Brain microvascular endothelial cell (primary cell): ENCODE measurements at regions not wholly inside any gene's neighbourhood (a gene's known extent, or its start where the extent isn't known, plus 50 kb on each side); places are given as distances from the start of the nearest gene placed in this dataset.
"Not testable (repeated sequence)": the region's sequence is repeated elsewhere in the genome, so short reads cannot be mapped to it uniquely, and the experiment has no call there.

Source experiments
- DNase-seq: peaks from one replicate; pipeline ENCODE4 v3.0.0-alpha.2; 2020
- H3K27ac ChIP-seq: fragments of 250-450 bp; sonication (Bioruptor Pico); 2 replicates; pipeline ENCODE4 v1.5.1; 2020; ENCODE audit warnings: mild to moderate bottlenecking, moderate library complexity
- H3K27me3 ChIP-seq: fragments of 250-450 bp; sonication (Bioruptor Pico); replicated peaks from 2 replicates; pipeline ENCODE4 v1.5.1; 2020; ENCODE audit warnings: mild to moderate bottlenecking
- H3K36me3 ChIP-seq: fragments of 250-450 bp; sonication (Bioruptor Pico); replicated peaks from 2 replicates; pipeline ENCODE4 v1.5.1; 2020; ENCODE audit warnings: mild to moderate bottlenecking
- H3K4me3 ChIP-seq: 2 replicates; pipeline ENCODE4 v1.5.1; 2011; ENCODE audit warnings: low read depth, mild to moderate bottlenecking, control low read depth, low read length, moderate library complexity
- CTCF ChIP-seq: IDR thresholded peaks from 2 replicates; pipeline ENCODE4 v1.5.1; 2011; ENCODE audit warnings: low read depth, mild to moderate bottlenecking, moderate library complexity, low read length, control low read depth, inconsistent platforms; ENCODE audit errors: missing control alignments
- in situ Hi-C: cut with HindIII; loops from 2 replicates; pipeline ENCODE4 v1.10.0; 2017; ENCODE audit warnings: low sequenced_read_pairs, low pct_ligation_motif_present

- no peak for TF ChIP-seq CTCF
- Histone ChIP-seq H3K27ac (no peak overlapping the region), H3K4me3 (no peak overlapping the region), H3K36me3 (no peaks in the 10 kb centered on the region), H3K27me3 (no peaks in the 10 kb centered on the region)
- in situ Hi-C loops: no loop called here
- DNase-seq: no peak
Observed at GRCh38 chr7:53358269-53358668, 322.8 kb downstream of the POM121L12 start.

GRCh38 chr7:53383131-53383530, 347.7 kb downstream of the POM121L12 start:
- H3K27me3 ChIP-seq: no peaks in the 10 kb centered on the region
- H3K36me3 ChIP-seq: no peaks in the 10 kb centered on the region
- H3K27ac ChIP-seq: no peak overlapping the region
- no peak overlapping the region for H3K4me3 ChIP-seq
- in situ Hi-C loops: no loop called here
- TF ChIP-seq CTCF: no peak
- no peak for DNase-seq

GRCh38 chr7:53385239-53385638, 349.8 kb downstream of the POM121L12 start:
- H3K27me3 ChIP-seq, in situ Hi-C loops: not testable (repeated sequence)

GRCh38 chr7:53387515-53387914, 352.1 kb downstream of the POM121L12 start:
- no peak for TF ChIP-seq CTCF
- H3K27ac ChIP-seq: no peak overlapping the region
- in situ Hi-C loops: no loop called here

More at GRCh38 chr7:53385239-53385638, 349.8 kb downstream of the POM121L12 start:
- H3K27ac ChIP-seq, DNase-seq, H3K36me3 ChIP-seq, H3K4me3 ChIP-seq: not testable (repeated sequence)

GRCh38 chr7:53397911-53398310, 362.5 kb downstream of the POM121L12 start:
- Histone ChIP-seq H3K36me3 (no peaks in the 10 kb centered on the region), H3K4me3 (no peak overlapping the region), H3K27me3 (no peaks in the 10 kb centered on the region), H3K27ac (no peak overlapping the region)
- in situ Hi-C loops: no loop called here
- no peak for TF ChIP-seq CTCF
- DNase-seq: no peak

More at GRCh38 chr7:53387515-53387914, 352.1 kb downstream of the POM121L12 start:
- H3K36me3 ChIP-seq: no peaks in the 10 kb centered on the region
- DNase-seq: no peak
- no peak overlapping the region for H3K4me3 ChIP-seq
- no peaks in the 10 kb centered on the region for H3K27me3 ChIP-seq

GRCh38 chr7:53398566-53398965, 363.1 kb downstream of the POM121L12 start:
- Histone ChIP-seq H3K4me3 (no peak overlapping the region), H3K27me3 (no peaks in the 10 kb centered on the region), H3K36me3 (no peaks in the 10 kb centered on the region), H3K27ac (no peak overlapping the region)
- DNase-seq: no peak
- no peak for TF ChIP-seq CTCF
- in situ Hi-C loops: no loop called here
